ENCODE measurements at regions not wholly inside any gene's neighbourhood (a gene's known extent, or its start where the extent isn't known, plus 50 kb on each side); places are given as distances from the start of the nearest gene placed in this dataset.

DNA sequence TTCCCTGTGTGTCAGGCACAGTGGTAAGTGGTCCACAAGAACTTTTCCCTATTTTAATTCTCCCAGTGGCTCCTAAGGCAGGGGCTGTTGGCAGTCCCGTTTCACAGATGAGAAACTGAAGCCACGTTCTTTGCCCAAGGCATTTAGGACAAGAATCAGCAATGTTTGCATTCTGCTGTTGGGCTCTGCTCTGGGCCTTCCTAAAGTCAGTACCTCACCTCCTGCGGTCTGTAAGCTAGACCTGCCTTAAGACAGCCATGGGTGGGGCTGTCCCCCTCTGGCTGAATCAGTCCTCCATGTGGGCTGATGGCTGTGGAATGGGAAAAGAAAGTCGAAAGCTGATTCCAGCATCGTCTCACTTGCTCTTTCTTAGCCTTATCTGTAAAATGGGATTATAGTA, 304.8 kb downstream of the MAF start (continued):
- TF ChIP-seq, protein P1, sequence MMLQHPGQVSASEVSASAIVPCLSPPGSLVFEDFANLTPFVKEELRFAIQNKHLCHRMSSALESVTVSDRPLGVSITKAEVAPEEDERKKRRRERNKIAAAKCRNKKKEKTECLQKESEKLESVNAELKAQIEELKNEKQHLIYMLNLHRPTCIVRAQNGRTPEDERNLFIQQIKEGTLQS (CRISPR knock-in tag; conservative IDR thresholded peaks at IDR 0.05): no peak
- TF ChIP-seq, protein P2, sequence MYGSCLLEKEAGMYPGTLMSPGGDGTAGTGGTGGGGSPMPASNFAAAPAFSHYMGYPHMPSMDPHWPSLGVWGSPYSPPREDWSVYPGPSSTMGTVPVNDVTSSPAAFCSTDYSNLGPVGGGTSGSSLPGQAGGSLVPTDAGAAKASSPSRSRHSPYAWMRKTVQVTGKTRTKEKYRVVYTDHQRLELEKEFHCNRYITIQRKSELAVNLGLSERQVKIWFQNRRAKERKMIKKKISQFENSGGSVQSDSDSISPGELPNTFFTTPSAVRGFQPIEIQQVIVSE (CRISPR knock-in tag; IDR thresholded peaks at IDR 0.05; ENCODE audit: borderline replicate concordance): no peak
- TF ChIP-seq SMAD3 (CRISPR knock-in tag; IDR thresholded peaks at IDR 0.05; ENCODE audit: borderline replicate concordance) (no peak), ZNF263 (CRISPR knock-in tag; IDR thresholded peaks at IDR 0.05; ENCODE audit: low read depth) (no peak)

DNA sequence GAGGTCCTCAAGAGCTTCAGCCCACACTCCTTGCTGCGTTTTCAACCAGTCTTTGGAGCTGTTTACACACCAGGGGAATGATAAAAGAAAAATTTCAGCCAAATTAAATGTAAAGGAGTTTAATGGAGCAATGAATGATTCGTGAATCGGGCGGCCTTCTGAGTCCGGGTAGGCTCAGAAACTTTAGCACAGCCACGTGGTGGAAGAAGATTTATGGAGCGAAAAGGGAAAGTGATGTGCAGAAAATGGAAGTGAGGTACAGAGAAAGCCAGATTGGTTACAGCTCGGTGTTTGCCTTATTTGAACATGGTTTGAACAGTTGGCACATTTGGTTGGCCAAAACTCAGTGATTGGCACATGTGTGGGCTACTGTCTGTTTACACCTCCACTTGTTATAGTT, 305.4 kb downstream of the MAF start:
- ChIA-PET CTCF (no interaction called here), POLR2A (no interaction called here)
- TF ChIP-seq ELF4 (CRISPR knock-in tag; IDR thresholded peaks at IDR 0.05; ENCODE audit: low read depth) (no peak), TEAD4 (CRISPR knock-in tag; IDR thresholded peaks at IDR 0.05) (no peak), ZNF138 (CRISPR knock-in tag; conservative IDR thresholded peaks at IDR 0.05) (no peak), GTF2I (CRISPR knock-in tag; conservative IDR thresholded peaks at IDR 0.05) (no peak), ZNF281 (CRISPR knock-in tag; IDR thresholded peaks at IDR 0.05) (no peak)
- TF ChIP-seq, protein P3, sequence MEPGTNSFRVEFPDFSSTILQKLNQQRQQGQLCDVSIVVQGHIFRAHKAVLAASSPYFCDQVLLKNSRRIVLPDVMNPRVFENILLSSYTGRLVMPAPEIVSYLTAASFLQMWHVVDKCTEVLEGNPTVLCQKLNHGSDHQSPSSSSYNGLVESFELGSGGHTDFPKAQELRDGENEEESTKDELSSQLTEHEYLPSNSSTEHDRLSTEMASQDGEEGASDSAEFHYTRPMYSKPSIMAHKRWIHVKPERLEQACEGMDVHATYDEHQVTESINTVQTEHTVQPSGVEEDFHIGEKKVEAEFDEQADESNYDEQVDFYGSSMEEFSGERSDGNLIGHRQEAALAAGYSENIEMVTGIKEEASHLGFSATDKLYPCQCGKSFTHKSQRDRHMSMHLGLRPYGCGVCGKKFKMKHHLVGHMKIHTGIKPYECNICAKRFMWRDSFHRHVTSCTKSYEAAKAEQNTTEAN (CRISPR knock-in tag; IDR thresholded peaks at IDR 0.05): no peak
- no peaks in the 10 kb centered on the region for H3K36me3 Mint-ChIP-seq
- no peaks in the 10 kb centered on the region; the same call in none of the 2 replicates for H3K27me3 Mint-ChIP-seq (ENCODE audit: low read depth)
- ATAC-seq (no peak), DNase-seq (ENCODE audit: low spot score) (no peak)
- no peaks in the 10 kb centered on the region for H3K9me3 Mint-ChIP-seq
- no peak overlapping the region for H3K27ac Mint-ChIP-seq
- no peak overlapping the region for H3K4me3 Mint-ChIP-seq
- H3K4me1 Mint-ChIP-seq: peaks cover 48% of the 10 kb centered on the region

DNA sequence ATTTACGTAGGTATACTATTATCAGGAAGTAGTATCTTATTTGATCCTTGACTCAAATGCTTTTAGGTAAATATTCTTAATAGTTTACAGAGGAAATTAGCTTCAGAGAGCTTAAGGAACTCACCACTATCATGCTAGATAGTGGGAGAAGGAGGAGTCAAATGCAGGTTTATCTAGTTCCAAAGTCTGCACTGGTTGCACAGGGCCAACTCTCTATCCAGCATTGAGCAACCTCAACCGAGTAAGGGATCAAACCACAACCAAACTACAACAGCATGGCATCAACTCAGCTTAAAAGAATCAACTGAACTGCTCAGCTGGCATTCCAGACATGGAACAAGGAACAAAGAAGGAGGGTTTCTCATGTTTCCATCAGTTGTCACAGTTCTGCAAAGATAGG, 306.0 kb downstream of the MAF start:
- Mint-ChIP-seq H3K27ac (no peak overlapping the region), H3K4me1 (peaks cover 43% of the 10 kb centered on the region), H3K9me3 (no peaks in the 10 kb centered on the region), H3K4me3 (no peak overlapping the region), H3K36me3 (no peaks in the 10 kb centered on the region), H3K27me3 (ENCODE audit: low read depth) (no peaks in the 10 kb centered on the region; the same call in none of the 2 replicates)
- POLR2A ChIA-PET: no interaction called here
- ATAC-seq (no peak), DNase-seq (ENCODE audit: low spot score) (no peak)
- CTCF ChIA-PET: no interaction called here
- no peak for TF ChIP-seq ZBTB21 (CRISPR knock-in tag; IDR thresholded peaks at IDR 0.05; ENCODE audit: borderline replicate concordance)
- TF ChIP-seq PRRX2 (CRISPR knock-in tag; IDR thresholded peaks at IDR 0.05): no peak
- TF ChIP-seq, protein P4, sequence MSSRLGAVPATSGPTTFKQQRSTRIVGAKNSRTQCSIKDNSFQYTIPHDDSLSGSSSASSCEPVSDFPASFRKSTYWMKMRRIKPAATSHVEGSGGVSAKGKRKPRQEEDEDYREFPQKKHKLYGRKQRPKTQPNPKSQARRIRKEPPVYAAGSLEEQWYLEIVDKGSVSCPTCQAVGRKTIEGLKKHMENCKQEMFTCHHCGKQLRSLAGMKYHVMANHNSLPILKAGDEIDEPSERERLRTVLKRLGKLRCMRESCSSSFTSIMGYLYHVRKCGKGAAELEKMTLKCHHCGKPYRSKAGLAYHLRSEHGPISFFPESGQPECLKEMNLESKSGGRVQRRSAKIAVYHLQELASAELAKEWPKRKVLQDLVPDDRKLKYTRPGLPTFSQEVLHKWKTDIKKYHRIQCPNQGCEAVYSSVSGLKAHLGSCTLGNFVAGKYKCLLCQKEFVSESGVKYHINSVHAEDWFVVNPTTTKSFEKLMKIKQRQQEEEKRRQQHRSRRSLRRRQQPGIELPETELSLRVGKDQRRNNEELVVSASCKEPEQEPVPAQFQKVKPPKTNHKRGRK (CRISPR knock-in tag; IDR thresholded peaks at IDR 0.05; ENCODE audit: borderline replicate concordance): no peak
- no peak for TF ChIP-seq USF1 (CRISPR knock-in tag; IDR thresholded peaks at IDR 0.05)
- no peak for TF ChIP-seq HMGA2 (CRISPR knock-in tag; IDR thresholded peaks at IDR 0.05)
- no peak for TF ChIP-seq NFE2L1 (CRISPR knock-in tag; IDR thresholded peaks at IDR 0.05)
- no peak for TF ChIP-seq CTCF (IDR thresholded peaks at IDR 0.05)
- TF ChIP-seq TEAD4 (CRISPR knock-in tag; IDR thresholded peaks at IDR 0.05): no peak
- TF ChIP-seq FOXJ3 (CRISPR knock-in tag; IDR thresholded peaks at IDR 0.05; ENCODE audit: borderline replicate concordance): no peak
- no peak for TF ChIP-seq GRHL2 (CRISPR knock-in tag; IDR thresholded peaks at IDR 0.05; ENCODE audit: insufficient replicate concordance, severe bottlenecking)
- TF ChIP-seq ZNF532 (CRISPR knock-in tag; IDR thresholded peaks at IDR 0.05; ENCODE audit: borderline replicate concordance): no peak
